ENCODE measurements at regions not wholly inside any gene's neighbourhood (a gene's known extent, or its start where the extent isn't known, plus 50 kb on each side); places are given as distances from the start of the nearest gene placed in this dataset.

DNA sequence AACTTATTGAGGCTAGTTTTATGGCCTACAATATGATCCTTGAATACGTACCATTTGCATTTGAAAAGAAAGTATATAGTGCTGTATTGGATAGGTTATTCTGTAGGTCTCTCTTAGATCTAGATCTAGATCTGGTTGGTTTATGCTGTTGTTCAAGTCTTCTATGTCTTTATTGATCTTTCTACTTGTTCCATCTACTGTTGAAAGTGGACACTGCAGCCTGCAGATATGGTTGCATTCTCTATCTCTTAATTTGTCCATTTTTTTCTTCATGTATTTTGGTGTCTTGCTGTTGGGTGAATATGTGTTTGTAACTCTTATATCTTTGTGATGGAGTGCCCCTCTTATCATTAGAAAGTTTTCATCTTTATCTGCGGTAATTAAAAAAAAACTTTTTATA lies 139.4 kb upstream of the PCDH15 start:
- TF ChIP-seq, protein P1, sequence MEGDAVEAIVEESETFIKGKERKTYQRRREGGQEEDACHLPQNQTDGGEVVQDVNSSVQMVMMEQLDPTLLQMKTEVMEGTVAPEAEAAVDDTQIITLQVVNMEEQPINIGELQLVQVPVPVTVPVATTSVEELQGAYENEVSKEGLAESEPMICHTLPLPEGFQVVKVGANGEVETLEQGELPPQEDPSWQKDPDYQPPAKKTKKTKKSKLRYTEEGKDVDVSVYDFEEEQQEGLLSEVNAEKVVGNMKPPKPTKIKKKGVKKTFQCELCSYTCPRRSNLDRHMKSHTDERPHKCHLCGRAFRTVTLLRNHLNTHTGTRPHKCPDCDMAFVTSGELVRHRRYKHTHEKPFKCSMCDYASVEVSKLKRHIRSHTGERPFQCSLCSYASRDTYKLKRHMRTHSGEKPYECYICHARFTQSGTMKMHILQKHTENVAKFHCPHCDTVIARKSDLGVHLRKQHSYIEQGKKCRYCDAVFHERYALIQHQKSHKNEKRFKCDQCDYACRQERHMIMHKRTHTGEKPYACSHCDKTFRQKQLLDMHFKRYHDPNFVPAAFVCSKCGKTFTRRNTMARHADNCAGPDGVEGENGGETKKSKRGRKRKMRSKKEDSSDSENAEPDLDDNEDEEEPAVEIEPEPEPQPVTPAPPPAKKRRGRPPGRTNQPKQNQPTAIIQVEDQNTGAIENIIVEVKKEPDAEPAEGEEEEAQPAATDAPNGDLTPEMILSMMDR (IDR thresholded peaks at IDR 0.05; ENCODE audit: low read depth, low read length, poor library complexity, severe bottlenecking) = no peak
- no peak for TF ChIP-seq EZH2phosphoT487 (IDR thresholded peaks at IDR 0.05; ENCODE audit: borderline replicate concordance, low read length)

Measured in DOHH2 (cell line).